ENCODE measurements at regions not wholly inside any gene's neighbourhood (a gene's known extent, or its start where the extent isn't known, plus 50 kb on each side); places are given as distances from the start of the nearest gene placed in this dataset.
"Not testable (repeated sequence)": the region's sequence is repeated elsewhere in the genome, so short reads cannot be mapped to it uniquely, and the experiment has no call there.

- DNase-seq = no peak
These were observed 176.6 kb upstream of the NR3C2 start for GRCh38 chr4:148618856-148619255.

DNA sequence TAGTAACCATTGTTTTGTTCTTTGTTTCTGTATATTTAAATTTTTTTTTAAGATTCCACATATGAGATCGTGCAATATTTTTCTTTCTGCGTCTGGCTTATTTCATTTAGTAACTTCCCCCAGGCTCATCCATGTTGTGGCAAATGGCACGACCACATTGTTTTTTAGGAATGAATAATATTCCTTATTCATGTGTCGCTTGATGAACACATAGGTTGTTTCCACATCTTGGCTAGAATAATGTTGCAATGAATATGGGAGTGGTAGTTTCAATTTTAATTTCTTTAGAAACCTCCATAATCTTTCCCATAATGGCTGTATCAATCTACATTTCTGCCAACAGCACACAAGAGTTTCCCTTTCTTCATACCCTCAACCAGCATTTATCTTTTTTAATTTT lies 166.8 kb upstream of the NR3C2 start:
- DNase-seq = no peak

- DNase-seq = not testable (repeated sequence)
These were observed 156.4 kb upstream of the NR3C2 start for GRCh38 chr4:148598418-148599207.

GRCh38 chr4:148589182-148589581 lies 147.0 kb upstream of the NR3C2 start:
- DNase-seq = no peak

- DNase-seq = no peak
These were observed 133.4 kb upstream of the NR3C2 start for GRCh38 chr4:148575577-148575976.

GRCh38 chr4:148574911-148575310 lies 132.7 kb upstream of the NR3C2 start:
- DNase-seq = no peak

GRCh38 chr4:148574502-148574901 lies 132.3 kb upstream of the NR3C2 start:
- DNase-seq = no peak

DNA sequence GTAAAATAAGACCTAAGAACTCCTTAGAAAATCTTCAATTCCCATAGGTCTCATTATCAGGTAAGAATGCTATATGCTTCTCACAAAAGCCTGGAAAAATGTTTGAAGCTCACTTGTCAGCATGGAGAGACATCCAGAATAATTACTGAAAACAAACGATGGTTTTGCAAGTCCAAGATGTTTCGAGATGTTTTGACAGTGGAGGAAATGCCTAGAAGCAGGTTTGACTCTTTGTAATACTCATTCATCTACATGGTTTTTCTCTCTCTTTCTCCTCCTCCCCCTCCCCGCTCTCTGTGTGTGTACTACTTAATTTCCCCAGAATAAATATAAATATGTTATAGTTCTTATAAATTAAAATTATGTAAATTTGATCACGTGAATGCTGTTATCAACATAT lies 131.9 kb upstream of the NR3C2 start:
- DNase-seq = no peak

GRCh38 chr4:148573296-148573695 lies 131.1 kb upstream of the NR3C2 start:
- no peak for DNase-seq

GRCh38 chr4:148565801-148566200 lies 123.6 kb upstream of the NR3C2 start:
- DNase-seq = no peak

DNA sequence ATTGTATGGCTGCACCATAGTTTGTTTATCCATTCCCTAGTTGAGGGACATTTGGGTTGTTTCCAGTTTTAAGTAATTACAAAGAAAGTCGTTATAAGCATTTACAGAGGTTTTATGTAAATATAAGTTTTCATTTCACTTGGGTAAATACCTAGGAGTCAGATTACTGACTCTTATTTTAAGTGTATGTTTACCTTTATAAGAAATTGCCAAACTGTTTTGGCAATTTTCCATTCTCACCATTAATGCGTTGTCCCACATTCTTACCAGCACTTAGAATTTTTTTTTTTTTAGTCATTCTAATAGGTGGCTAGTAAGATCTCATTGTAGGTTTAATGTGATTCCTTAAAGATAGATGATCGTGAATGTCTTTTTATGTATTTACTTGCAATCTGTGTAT lies 121.5 kb upstream of the NR3C2 start:
- DNase-seq = no peak

DNA sequence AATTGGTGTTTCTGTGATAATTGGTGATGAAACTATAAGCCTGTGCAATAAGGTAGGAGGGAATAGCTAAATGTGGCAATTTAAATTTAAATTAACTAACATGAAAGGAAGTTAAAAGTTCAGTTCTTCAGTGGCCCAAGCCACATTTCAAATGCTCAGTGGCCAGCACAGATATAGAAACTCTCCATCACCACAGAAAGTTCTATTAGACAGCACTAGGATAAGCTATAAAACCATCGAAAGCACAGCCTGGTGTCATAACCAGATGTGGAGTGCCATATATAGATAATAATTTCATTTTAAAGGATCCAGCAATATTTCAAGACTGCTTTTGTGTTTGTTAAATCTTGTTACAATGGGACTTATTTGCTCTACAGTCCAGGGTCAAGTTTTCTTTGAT lies 119.3 kb upstream of the NR3C2 start:
- DNase-seq = no peak

DNA sequence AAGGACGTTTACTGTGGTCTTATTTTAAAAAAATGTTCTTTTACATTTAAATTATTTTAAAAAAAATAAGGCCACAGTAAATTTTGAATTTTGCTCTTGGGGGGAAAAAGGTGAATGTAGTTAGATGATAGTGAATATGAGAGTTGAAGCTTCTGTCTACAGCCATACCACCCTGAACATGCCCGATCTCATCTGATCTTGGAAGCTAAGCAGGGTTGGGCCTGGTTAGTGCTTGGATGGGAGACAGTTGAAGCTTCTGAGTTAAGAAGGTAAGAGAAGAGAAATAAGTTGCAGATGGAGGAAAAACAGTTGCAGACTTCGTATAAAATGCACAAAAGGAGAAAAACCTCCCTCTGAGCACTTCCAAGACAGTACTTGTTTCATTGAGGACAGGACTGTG lies 115.6 kb upstream of the NR3C2 start:
- no peak for DNase-seq

DNA sequence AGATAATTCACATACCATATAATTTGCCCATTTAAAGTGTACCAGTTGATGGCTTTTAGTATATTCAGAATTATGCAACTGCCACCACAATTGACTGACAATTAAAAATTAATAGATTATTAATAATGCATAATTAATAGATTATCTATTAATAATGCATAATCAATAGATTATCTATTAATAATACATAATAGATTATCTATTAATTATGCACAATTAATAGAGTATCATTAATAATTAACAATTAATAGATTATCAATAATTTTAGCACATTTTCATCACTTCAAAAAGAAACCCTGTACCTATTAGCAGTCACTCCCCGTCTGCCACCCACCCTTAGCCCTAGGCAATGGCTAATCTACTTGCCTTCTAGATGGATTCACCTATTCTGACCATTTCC lies 108.6 kb upstream of the NR3C2 start:
- DNase-seq = no peak

DNA sequence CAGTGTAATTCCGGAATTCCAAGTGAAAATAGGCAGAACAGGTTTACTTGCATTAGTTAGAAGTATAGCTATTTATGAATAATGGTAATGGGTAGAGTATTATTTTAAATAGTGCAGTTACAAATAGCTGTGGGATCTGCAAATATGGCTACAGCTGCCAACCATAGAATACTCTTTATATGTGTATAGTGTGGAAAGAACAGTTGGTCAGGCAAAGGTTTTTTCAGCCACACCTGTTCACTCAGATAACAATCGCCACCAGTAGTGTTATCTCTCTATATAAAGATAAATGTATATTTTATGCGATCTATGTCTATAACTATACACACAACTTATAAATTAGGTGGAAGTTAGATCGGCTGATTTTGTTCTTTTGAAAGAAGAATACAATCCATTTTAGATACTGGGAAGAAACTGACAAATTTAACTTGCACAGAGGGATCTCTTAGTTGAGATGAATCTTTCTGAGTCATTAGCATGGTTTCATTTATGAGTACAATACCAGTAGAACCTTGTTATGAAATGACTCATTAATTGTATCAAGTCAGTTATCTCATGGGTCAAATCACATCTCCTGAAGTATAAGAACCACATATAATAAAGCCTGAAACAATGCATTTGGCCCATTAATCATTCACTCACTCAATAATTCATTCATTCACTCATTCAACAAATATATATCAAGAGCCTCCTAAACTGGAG lies 100.9 kb upstream of the NR3C2 start:
- DNase-seq = no peak

DNA sequence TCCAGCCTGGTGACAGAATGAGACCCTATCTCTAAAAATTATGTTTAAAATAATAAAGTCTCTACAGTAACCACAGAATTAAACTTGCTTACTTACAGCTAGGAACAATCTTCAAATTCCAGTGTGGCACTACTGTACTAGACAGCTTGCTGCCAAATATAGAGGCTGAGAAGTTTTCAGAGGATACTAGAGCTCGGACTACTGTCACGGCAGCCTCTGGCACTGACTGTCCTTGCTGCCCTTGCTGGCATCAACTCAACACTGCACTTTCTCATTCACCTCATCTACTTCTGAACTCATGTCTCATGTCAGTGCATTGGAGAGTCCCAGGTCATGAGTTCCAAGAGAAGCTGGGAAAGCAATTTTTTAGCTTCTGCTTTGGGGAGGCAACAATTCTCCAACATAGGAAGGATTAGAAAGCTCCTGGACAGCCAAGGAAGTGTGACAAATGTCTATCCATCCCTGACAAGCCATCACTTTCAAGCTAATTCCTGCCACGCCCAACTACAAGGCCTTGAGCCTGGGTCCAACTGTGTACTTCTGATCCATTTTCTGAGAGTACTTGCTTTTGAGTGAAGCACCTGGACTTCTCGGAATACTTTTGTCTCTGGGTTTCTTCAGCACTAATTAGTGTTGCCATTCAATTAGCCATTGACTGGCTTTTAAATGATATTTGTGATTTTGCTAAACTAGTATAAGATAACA lies 98.6 kb upstream of the NR3C2 start:
- DNase-seq = no peak

DNA sequence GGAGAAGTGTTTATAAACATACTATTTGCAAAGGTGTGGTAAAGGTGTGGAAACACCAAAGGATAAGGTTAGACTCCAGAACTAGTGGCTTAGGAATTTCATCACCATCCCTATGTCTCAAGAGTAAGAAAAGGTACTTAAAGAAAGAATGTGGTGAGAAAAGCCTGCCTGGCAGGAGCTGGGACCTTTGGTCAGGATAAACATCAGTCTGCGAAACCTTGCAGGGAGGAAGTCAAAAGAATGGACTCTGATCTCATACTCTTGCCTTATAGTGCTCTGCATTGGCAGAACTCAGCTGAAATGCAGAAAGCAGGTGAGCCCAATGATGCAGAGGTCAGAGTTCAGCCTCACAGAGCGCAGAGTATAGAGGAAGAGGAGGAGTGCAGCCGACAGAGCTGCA lies 97.2 kb upstream of the NR3C2 start:
- no peak for DNase-seq

DNA sequence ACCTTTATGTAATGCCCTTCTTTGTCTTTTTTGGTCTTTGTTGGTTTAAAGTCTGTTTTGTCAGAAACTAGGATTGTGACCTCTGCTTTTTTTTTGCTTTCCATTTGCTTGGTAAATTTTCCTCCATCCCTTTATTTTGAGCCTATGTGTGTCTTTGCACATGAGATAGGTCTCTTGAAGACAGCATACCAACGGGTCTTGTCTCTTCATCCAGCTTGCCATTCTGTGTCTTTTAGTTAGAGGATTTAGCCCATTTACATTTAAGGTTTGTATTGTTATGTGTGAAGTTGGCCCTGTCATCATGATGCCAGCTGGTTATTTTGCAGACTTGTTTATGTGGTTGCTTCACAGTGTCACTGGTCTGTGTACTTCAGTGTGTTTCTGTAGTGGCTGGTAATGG lies 91.6 kb upstream of the NR3C2 start:
- DNase-seq = not testable (repeated sequence)

DNA sequence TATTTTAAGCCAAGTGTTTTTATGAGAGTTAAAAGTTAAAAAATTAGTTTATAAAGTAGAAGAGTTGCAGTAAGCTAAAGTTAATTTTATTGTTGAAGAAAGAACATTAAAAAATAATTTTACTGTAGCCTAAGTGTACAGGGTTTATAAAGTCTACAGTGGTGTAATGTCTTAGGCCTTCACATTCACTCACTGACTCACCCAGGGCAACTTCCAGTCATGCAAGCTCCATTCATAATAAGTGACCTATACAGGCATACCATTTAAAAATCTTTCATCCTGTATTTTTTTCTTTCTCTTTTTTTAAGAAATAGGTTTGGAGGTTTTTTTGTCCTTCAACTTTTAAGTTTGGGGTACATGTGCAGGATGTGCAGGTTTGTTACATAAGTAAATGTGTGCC lies 87.9 kb upstream of the NR3C2 start:
- no peak for DNase-seq

- no peak for DNase-seq
These were observed 85.4 kb upstream of the NR3C2 start for GRCh38 chr4:148527571-148527970.

DNA sequence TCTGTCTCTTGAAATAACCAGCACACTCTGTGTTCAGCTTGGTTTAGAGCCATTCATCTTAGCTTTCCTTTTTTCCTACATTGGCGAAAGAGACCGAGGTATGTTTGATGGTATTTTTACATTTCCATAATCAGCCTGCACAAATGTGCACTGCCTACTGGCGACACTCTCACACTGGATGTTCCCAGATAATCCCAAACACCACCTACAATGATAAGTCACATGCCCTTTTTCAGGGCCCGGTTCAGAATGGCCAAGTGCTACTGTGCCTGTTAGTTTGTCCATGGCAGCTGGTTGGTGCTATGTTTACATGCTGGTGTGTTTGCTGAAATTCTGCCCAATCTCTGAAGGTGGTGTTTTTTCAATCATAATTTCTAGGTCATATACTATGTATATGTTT lies 80.8 kb upstream of the NR3C2 start:
- DNase-seq = no peak

DNA sequence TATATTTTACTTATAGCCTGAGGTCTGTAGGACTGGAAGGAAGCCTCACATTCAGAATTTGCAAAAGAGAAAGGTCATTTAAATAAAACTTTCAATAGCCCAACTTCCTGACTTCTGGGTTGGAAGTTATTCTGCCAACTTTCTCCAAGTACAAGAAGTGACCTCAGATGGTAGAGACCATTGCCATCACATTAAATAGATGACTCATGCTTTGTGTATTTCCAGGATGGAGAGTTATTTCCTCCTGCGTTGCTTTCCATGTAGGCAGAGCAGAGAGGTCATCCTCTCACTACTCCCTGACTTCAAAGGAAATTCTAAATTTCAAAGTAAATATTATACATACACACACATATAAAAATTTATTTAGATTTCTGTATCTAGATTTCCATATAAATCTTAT lies 73.0 kb upstream of the NR3C2 start:
- no peak for DNase-seq

- no peak for DNase-seq
These were observed 72.4 kb upstream of the NR3C2 start for GRCh38 chr4:148514581-148514980.

DNA sequence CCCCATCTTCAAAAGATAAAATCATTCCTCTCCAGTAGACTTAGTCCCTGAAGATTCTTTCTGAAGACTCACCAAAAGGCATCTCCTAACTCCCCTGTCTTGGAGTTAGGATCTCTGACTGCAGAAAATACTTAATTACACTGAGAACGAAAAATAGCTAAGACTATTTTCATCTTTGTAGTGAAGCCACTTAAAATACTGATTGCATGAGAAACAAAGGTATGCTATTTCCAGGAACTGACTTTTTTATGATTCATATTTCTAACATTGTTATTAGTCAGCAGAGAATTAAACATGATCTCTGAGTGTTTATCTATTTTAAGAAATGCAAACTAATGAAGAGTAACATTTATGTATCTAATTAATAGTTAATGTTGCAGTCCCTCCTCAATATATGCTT lies 71.8 kb upstream of the NR3C2 start:
- DNase-seq = no peak
